ENCODE measurements at regions not wholly inside any gene's neighbourhood (a gene's known extent, or its start where the extent isn't known, plus 50 kb on each side); places are given as distances from the start of the nearest gene placed in this dataset.
"Not testable (repeated sequence)": the region's sequence is repeated elsewhere in the genome, so short reads cannot be mapped to it uniquely, and the experiment has no call there.

DNA sequence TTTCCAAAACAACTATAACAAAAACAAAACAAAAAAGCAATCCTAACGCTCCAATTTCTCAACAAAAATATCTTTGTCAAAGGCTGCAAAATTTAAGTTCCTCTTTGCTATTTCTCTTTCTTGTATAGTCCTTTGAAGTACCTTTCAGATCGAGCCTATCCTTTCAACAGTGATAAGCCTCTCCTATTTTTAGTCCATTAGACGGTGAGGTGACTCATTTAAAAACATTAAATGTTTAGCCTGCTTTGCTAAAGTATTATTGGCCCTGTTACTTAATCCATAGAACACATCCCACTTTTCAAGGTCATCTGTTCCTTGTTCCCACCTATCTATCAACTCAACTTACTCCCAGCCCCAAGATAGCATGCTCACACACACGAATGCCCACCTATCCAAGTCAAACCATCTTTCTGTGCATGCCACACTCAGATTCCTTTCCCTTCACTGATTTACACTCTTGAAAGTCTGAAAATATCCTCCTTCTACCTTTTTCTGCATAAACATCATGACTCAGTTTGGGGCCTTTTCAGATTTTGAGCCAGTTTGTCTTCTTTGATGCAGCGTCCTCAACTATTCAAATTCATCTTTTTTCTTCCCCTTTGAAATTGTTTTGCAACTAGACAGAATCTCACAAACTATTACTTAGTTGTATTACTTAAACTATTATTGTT, 224.9 kb upstream of the TMEM229A start:
- DNase-seq (ENCODE audit: low read depth in 2 of 3, low spot score in 2 of 3), result no peak

DNA sequence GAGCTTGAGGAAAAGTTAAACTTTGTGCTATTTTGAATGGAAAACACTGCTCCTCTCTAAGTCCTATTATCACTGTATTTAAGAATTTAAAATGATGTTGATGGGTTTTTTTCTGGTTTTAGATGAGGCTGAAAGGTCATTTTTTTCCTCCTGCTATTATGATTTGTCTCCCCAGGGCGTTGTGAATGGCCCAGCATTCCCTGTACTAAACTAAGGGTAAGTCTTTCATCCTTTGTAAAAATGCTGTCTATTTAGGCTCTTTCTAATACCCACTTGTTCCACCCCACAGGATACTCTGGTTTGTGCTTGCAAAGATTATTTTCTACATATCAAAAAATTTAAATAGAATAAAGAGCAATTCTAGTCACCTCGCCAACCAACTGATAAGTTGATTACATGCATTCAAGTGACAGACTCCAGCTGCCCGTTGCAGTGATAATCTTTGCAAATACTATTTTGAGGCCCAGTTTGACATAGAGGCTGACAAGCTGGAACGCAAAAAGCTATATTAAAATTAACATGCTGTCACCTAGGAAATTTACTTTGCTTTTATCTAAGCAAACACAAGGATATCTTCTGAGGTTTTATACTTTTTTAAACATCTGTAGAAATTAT, 222.3 kb upstream of the TMEM229A start:
- DNase-seq (ENCODE audit: low read depth in 2 of 3, low spot score in 2 of 3), result no peak

DNA sequence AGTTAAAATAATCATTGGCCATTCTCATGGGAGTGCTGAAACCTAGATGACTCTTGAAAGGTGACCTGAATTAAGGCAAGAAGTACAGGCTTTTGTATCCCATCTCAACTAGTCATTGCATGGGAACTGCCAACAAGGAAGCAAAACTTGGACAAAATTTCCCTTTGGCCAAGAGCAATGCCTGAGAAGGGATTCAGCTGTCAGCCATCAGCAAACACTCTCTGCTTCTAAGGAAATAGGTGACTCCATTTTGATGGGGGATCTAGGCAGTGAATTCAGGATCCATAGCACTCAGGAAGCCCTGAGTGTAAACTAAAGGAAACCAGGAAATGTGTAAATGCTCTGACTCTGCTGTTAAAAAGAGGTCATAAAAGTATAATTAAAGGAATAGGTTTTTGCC, 221.5 kb upstream of the TMEM229A start:
- no peak for DNase-seq (ENCODE audit: low read depth in 2 of 3, low spot score in 2 of 3)

DNA sequence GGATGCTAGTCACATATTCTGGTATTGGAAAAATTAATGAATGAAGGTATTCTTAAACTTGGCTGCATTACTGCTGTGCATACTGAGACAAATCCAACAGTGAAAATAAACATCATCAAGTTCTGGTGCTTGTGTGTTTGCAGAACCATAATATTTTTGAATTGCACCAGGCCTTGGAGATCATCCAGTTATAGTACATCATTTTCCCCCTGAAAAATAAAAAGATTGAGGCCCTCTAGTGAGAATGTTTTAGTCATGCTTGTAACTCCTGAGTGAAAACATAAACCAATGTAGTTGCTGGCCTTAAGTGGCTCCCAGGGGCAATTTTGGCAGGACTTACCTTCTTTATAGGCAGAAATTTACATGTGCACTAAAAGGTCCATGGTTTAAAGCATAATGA, 218.8 kb upstream of the TMEM229A start:
- DNase-seq (ENCODE audit: low read depth in 2 of 3, low spot score in 2 of 3), result no peak

DNA sequence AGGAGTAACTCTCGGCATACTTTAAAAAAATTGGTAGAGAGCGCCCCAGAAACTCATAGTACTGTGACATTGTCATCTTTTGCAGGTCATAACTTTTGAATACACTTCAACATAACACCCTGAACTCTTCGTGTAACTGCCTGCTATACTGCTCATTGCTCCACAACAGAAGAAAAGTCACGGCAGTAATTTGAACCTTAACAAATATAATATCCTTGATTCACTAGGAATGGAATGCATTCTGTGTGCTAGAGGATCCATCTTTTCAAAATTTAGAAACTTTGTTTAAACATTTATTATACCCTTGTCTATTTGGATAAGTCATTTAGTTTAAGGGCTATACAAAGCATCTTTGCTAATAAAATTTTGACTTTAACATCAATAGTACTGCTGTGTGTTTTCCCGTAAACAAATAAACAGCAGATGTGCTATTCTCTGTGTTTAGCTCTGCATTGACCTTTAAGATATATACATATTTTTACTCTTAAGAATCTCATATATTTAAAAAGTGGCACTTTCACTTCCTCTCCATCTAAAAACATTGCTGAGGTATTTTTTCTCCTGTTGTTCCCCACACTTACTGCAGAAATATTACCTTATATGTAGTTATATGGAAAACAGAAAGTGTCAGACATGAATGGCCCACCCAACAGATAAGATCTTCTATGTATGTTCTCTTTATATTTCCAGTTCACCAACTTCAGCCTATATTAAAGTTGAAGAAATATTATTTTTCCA, 217.6 kb upstream of the TMEM229A start:
- DNase-seq (ENCODE audit: low read depth in 2 of 3, low spot score in 2 of 3), result no peak

DNA sequence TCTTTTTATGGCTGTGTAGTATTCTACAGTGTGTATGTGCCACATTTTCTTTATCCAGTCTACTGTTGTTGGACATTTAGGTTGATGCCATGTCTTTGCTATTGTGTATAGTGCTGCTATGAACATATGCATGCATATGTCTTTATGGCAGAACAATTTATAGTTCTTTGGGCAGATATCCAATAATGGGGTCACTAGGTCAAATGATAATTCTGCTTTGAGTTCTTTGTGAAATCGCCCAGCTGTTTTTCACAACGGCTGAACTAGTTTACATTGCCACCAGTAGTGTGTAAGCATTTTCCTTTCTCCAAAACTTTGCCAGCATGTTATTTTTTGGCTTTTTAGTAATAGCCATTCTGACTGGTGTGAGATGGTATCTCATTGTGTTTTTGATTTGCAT, 214.8 kb upstream of the TMEM229A start:
- no peak for DNase-seq (ENCODE audit: low read depth in 2 of 3, low spot score in 2 of 3)

DNA sequence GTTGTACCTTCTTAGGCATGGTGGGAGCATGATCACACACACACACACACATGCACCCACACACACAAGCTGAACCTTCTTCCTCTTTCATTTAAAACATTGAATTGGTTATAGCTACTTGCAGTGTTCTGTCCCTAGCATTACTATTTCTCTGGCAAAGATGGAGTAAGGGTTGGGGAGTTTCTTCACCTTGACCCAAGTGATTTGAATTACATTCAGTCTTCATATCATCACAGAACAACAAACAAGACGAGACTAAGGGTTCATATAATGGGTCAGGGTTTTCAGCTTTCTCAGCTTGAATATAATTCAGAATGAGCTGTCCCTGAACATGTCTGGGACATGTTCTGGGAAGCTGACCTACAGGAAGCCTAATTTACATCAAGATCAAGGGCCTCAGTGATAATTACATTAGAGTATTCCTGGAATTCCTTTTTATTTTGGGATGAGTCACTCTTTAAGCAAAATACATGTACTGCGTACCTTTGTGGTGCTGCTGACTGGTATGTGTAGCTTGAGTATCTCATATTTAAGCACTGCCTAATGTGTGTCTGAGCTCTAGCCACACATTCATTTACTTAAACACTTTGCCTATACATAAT, 213.5 kb upstream of the TMEM229A start:
- DNase-seq (ENCODE audit: low read depth in 2 of 3, low spot score in 2 of 3), result no peak

DNA sequence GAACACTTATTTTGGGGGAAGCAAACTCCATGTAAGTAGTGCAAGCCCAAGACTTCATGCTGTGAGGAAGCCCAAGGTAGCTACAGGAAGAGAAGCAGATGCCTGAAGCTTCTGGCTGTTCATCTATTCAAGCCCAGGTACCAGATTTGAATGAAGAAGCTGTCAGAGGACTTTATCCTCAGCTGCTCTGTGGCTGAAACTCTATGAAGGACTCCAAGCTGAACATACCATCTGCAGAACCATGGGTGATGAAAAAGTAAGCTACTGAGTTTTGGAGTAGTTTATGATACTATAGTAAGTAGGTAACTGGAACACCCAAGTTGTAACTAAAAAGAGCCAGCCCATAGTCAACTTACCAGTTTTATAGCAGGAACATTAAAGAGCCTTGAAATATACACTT, 211.6 kb upstream of the TMEM229A start:
- not testable (repeated sequence) for DNase-seq (ENCODE audit: low read depth in 2 of 3, low spot score in 2 of 3)

DNA sequence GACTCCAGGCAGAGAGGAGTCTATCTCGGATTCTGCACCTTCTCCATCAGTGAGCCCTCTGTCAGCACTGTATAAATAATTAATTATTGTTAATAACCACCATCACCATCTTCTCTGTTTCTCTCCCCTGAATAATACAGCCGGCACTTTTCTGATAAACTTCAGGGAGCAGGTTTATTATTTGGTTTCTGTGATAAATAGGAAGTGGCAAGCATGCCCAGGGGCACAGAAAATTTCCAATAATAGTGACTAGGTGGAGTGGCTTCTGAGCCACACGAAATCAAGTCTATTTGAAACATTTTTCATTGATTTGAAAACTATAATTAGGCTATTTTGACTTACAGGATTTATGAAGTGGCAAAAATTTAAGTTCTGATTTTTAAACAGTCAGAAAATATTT, 186.8 kb upstream of the TMEM229A start:
- DNase-seq (ENCODE audit: low read depth in 2 of 3, low spot score in 2 of 3), result no peak

DNA sequence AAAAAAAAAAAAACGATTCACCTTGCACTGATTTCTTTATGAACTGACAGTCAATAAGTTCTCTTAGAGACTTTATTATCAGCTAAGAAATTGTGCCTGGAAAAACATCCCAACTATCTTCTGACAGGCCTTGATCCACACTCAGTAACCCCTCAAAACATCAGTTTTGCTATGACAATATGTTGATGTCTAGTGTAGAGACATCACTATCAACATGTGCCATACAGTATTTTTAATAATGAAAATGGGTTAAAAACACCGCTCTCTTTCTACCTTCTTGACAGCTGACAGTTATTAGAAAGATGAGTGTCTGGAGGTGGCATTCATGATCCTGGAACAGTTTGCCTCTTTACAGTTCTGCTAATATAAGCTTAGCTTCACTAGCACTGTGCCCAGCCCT, 175.8 kb upstream of the TMEM229A start:
- DNase-seq (ENCODE audit: low read depth in 2 of 3, low spot score in 2 of 3), result no peak

DNA sequence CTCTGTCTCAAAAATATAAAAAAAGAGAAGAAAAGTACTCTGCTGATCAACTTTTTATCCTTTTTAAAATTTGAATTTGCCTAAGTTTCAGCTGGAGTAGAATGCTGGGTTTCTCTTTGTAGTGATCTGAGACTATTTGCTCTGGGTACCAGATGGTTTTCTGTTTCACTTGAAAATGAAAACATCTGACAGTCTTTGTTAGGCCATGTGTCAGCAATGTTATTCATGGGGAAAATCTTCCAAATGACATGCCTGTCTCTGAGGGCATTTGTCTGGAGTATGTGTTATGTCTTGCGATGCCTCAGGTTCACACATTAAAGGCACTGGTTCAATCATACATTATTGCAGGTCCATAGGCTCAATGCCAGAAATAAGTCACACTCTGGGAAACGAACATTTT, 175.3 kb upstream of the TMEM229A start:
- DNase-seq (ENCODE audit: low read depth in 2 of 3, low spot score in 2 of 3), result no peak

DNA sequence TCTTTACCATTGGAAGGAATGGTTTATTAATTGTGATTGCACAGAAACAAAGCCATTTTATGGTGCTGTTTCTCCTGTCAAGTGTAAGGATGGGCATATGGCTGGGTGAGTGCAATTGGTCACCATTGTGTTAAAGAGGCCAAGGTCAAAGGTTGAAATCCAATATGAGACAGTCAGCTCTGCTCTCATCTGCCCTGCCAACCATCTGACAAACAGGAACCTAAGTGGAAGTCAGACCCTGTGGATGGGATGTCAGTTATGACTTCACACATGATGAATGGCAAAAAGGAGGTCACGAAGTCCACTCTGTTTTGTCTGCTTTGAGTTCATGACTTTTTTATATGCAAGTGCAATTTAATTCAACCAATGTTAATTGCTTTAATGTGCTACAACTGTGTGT, 172.7 kb upstream of the TMEM229A start:
- no peak for DNase-seq (ENCODE audit: low read depth in 2 of 3, low spot score in 2 of 3)

DNA sequence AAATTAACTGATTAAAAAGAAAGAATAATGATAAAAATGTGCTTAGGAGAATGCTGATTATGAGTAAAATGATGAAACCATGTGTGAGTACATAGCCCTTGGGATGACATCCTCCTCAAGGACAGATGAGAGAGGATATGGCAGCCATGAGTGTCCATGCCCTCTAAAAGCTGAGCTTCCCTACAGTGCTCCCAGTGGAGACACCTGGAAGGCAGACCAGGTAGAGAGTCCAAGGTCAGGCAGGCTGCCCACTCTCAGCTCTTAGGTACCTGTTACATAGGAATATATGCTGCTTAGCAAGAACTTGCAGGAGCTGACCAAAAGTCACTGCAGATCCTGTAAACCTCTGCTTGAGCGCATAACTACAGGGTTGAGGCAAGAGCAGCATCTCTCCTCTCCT, 169.7 kb upstream of the TMEM229A start:
- DNase-seq (ENCODE audit: low read depth in 2 of 3, low spot score in 2 of 3), result no peak

DNA sequence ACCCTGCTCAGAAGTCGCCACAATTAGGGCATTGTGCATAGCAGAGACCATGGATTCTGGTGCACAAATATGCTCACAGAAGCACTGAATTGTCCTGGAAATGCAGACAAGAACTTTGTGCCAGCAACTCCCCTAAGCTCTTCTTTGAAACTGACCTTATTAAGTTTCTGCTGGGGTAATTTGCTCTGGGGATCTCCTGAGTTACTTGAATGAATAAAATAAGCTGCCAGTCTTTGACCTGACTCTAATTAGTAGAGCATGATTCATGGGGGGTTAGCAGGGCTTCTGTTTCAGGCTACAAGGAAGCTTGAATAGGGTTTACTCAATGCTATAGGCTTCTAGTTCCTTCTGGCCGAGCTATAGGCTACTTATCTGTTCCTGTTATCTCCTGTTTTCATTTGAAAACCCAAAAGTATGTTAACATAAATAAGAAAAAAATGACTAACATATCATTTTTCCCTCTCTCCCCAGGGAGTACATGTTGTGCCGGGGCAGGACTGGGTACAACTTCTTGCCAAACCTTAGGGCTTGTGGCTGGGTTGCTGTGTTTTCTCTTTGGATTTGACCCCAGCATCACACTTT, 169.0 kb upstream of the TMEM229A start:
- DNase-seq (ENCODE audit: low read depth in 2 of 3, low spot score in 2 of 3), result no peak

DNA sequence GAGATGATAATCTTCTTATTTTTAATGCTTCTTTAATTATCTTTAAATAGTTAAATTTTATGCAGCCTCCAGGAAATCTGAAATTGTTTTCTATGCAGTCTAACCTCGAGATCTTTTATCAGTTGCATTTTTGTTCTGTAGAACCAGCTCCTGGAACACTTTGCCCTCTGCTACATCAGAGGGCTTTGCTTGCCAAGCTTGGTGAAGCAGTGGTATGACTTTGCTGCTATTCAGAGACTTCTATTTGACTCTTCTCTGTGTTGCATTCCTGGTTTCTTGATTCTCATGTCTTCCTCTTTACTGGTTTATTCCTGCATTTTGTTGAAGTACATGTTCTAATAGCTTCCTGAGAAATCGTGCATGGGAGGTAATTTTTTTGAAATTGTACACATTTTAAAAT, 163.7 kb upstream of the TMEM229A start:
- DNase-seq (ENCODE audit: low read depth in 2 of 3, low spot score in 2 of 3), result no peak

DNA sequence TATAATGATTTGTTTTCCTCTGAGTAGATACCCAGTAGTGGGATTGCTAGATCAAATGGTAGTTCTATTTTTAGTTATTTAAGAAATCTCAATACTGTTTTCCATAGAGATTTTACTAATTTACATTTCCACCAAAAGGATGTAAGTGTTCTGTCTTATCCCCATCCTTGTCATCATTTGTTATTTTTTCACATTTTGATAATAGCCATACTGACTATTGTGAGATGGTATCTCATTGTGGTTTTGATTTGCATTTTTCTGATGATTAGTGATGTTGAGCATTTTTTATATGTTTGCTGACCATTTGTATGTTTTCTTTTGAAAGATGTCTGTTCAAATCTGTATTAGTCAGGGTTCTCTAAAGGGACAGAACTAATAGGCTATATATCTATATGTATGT, 160.0 kb upstream of the TMEM229A start:
- no peak for DNase-seq (ENCODE audit: low read depth in 2 of 3, low spot score in 2 of 3)

DNA sequence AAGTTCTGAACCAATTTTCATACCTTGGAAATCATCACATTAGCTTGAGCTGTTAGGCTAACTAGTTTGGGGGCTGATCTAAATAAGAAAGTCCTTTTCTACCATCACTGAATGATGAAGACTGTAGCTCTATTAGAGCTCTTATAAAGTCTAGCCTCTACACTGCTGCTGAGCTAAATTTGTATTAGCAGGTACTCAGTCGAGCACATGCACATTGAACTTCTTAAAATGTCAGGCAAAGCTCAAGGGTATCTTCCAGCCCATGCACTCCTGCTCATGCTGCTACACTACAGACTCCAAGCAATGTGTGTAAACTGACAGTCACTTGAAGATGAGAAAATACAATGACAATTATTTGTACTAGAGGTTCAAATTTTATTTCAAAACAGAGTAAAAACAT, 158.8 kb upstream of the TMEM229A start:
- DNase-seq (ENCODE audit: low read depth in 2 of 3, low spot score in 2 of 3), result no peak

DNA sequence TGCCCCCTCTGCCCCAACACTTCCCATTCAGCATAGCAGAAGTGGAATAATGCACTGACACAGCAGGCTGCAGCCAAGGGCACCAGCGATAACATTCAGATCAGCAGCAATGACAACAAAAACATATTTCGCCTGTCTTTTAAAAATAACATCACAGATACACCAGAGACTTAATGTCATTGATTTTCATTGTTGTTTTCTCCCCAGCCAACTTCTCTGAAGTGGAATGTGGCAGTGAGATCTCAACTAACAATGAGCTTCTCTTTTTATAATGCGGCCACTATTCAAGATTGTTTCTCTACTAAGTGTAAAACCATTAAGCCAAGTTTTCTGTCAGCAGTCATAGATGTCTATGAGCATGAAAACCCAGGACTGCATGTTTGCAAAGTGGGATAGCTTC, 158.2 kb upstream of the TMEM229A start:
- DNase-seq (ENCODE audit: low read depth in 2 of 3, low spot score in 2 of 3), result no peak

DNA sequence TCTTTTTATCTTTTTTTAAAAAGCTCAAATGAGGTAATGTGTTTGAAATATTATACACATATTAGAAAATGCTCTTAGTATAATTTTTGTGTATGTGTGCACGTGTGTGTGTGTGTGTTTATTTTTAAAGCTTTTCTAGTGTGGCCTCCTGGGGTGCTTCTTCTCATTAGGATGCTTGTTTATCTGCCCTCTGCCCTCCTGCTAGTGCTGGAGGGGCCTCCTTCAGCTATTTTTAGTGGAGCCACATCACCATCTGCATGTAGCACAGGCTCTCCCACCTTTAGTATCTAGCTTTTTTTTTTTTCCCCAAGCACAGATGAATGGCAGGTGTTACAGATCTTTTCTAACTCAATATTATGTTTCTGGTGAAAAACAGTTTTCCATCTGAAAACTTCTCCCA, 155.7 kb upstream of the TMEM229A start:
- no peak for DNase-seq (ENCODE audit: low read depth in 2 of 3, low spot score in 2 of 3)

DNA sequence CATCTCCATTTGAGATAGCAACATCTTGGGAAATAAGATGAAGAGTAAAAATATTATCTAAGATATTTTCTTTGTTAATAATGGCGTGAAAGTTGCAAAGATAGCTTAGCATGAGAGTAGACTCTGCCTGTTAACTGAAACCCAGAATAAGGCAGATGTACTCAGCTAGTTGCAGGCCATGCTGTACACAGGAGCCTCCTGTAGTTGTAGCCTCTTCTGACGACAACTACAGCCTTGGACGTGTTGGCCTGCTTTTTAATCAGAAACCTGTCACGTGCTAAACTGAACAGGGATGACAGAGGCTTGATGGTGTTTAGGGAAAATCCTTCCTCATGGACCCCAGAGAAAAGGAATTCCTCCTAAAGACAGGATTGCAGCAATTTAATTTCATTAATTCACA, 155.1 kb upstream of the TMEM229A start:
- DNase-seq (ENCODE audit: low read depth in 2 of 3, low spot score in 2 of 3), result no peak

DNA sequence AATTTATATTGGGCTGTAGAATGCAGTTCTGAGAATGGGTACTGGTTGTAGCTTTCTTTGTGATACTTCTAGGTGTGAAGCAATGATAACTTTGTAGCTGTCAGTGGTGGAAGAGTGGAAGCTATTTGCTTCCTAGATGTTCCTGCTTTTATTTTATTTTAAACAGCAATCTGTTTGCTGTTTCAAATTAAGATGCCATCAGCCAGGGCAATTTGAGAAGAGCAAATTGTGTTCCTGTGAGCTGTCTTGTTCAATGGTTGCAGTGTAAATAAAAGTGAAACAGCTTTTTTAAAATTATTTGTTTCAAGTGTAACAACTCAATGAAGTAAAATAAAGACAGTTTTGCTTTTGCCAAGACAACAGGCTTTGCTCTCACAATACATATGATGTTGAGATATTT, 150.8 kb upstream of the TMEM229A start:
- no peak for DNase-seq (ENCODE audit: low read depth in 2 of 3, low spot score in 2 of 3)

DNA sequence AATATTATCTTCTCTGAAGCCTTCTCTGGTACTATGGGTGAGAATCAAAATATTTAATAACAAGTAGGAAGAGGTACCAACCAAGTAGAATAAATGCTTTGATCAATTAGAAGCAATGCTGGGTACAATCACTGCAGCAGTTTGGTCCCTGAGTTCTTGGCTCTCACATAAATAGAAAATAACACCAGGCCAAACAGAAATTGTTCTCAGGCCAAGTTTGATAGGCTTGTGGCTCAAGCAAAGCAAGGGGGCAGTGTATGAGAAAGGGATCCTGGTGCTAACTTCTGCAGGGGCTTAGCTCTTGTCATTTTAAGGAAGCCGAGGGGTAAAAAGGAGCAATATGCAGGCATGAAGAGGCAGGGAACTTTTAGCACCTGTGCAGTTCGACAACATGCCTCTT, 146.8 kb upstream of the TMEM229A start:
- no peak for DNase-seq (ENCODE audit: low read depth in 2 of 3, low spot score in 2 of 3)

All from hematopoietic multipotent progenitor cell (in vitro differentiated cells).